ENCODE measurements at regions not wholly inside any gene's neighbourhood (a gene's known extent, or its start where the extent isn't known, plus 50 kb on each side); places are given as distances from the start of the nearest gene placed in this dataset.
"Not testable (repeated sequence)": the region's sequence is repeated elsewhere in the genome, so short reads cannot be mapped to it uniquely, and the experiment has no call there.

- Histone ChIP-seq H3K9me3 (ENCODE audit: low read length) (0 out of 2 replicates have a peak, but pooled peaks cover 5% of the 10 kb centered on the region), H3K4me1 (ENCODE audit: insufficient read depth, low read length, poor library complexity, severe bottlenecking) (no peaks in the 10 kb centered on the region)
- BruUV-seq (replicated peaks) = no TSS peak
Observed at GRCh38 chr2:210998334-210998733, 441.9 kb downstream of the CPS1 start.

GRCh38 chr2:211014376-211014775 lies 458.0 kb downstream of the CPS1 start:
- no peaks in the 10 kb centered on the region for H3K9me3 ChIP-seq (ENCODE audit: low read length)
- no peak overlapping the region for H3K4me3 ChIP-seq (ENCODE audit: low read depth, low read length, poor library complexity, severe bottlenecking)
- DNase-seq (ENCODE audit: low spot score) = no peak
- no peaks in the 10 kb centered on the region for H3K79me2 ChIP-seq (ENCODE audit: insufficient read depth, low read depth, low read length)
- H3K36me3 ChIP-seq (ENCODE audit: insufficient read depth, low read length) = no peaks in the 10 kb centered on the region
- no peak overlapping the region for H2AFZ ChIP-seq (ENCODE audit: low read length)
- no peaks in the 10 kb centered on the region for H4K20me1 ChIP-seq (ENCODE audit: insufficient read depth, low read length)
- CTCF ChIA-PET (ENCODE audit: unreplicated experiment) = no interaction called here
- H3K4me2 ChIP-seq (ENCODE audit: low read length) = no peak overlapping the region
- POLR2A ChIA-PET = interaction anchor here (0.9 kb wide), 1 partner anchor 9 kb away, joined by 3 read pairs; no protein-coding TSS in a partner anchor
- intact Hi-C loops (cut with micrococcal nuclease; ENCODE audit: unreplicated experiment) = no loop called here
- no peaks in the 10 kb centered on the region for H3K4me1 ChIP-seq (ENCODE audit: insufficient read depth, low read length, poor library complexity, severe bottlenecking)
- BruUV-seq (replicated peaks) = no TSS peak
- TF ChIP-seq EZH2phosphoT487 (IDR thresholded peaks at IDR 0.05; ENCODE audit: borderline replicate concordance, low read depth, low read length) (no peak), CTCF (conservative IDR thresholded peaks at IDR 0.05; ENCODE audit: low read length) (no peak)
- H3K9me2 ChIP-seq (ENCODE audit: insufficient read depth, low read length) = no peaks in the 10 kb centered on the region
- no peak overlapping the region for H3K27ac ChIP-seq (ENCODE audit: low read depth, low read length, poor library complexity, severe bottlenecking)

More at GRCh38 chr2:210998334-210998733, 441.9 kb downstream of the CPS1 start:
- Histone ChIP-seq H3K27ac (ENCODE audit: low read depth, low read length, poor library complexity, severe bottlenecking) (no peak overlapping the region), H3K36me3 (ENCODE audit: insufficient read depth, low read length) (no peaks in the 10 kb centered on the region), H3K79me2 (ENCODE audit: insufficient read depth, low read depth, low read length) (no peaks in the 10 kb centered on the region), H3K9me2 (ENCODE audit: insufficient read depth, low read length) (no peaks in the 10 kb centered on the region), H4K20me1 (ENCODE audit: insufficient read depth, low read length) (no peaks in the 10 kb centered on the region), H3K4me2 (ENCODE audit: low read length) (no peak overlapping the region), H3K4me3 (ENCODE audit: low read depth, low read length, poor library complexity, severe bottlenecking) (no peak overlapping the region), H2AFZ (ENCODE audit: low read length) (no peak overlapping the region)
- CTCF ChIA-PET (ENCODE audit: unreplicated experiment) = no interaction called here
- POLR2A ChIA-PET = interaction anchor here (0.6 kb wide), 1 partner anchor 780 kb away, joined by 3 read pairs; no protein-coding TSS in a partner anchor
- TF ChIP-seq CTCF (conservative IDR thresholded peaks at IDR 0.05; ENCODE audit: low read length) = no peak
- no peak for TF ChIP-seq EZH2phosphoT487 (IDR thresholded peaks at IDR 0.05; ENCODE audit: borderline replicate concordance, low read depth, low read length)
- DNase-seq (ENCODE audit: low spot score) = no peak
- intact Hi-C loops (cut with micrococcal nuclease; ENCODE audit: unreplicated experiment) = no loop called here

- POLR2A ChIA-PET = interaction anchor here (0.9 kb wide), 1 partner anchor 9 kb away, joined by 3 read pairs; no protein-coding TSS in a partner anchor
- H3K9me2 ChIP-seq (ENCODE audit: insufficient read depth, low read length) = no peaks in the 10 kb centered on the region
- BruUV-seq (replicated peaks) = no TSS peak
- CTCF ChIA-PET (ENCODE audit: unreplicated experiment) = no interaction called here
- H3K4me1 ChIP-seq (ENCODE audit: insufficient read depth, low read length, poor library complexity, severe bottlenecking) = no peaks in the 10 kb centered on the region
- H3K27ac ChIP-seq (ENCODE audit: low read depth, low read length, poor library complexity, severe bottlenecking) = no peak overlapping the region
- no peaks in the 10 kb centered on the region for H4K20me1 ChIP-seq (ENCODE audit: insufficient read depth, low read length)
- intact Hi-C loops (cut with micrococcal nuclease; ENCODE audit: unreplicated experiment) = no loop called here
- H2AFZ ChIP-seq (ENCODE audit: low read length) = no peak overlapping the region
- TF ChIP-seq CTCF (conservative IDR thresholded peaks at IDR 0.05; ENCODE audit: low read length) (no peak), EZH2phosphoT487 (IDR thresholded peaks at IDR 0.05; ENCODE audit: borderline replicate concordance, low read depth, low read length) (no peak)
- no peaks in the 10 kb centered on the region for H3K36me3 ChIP-seq (ENCODE audit: insufficient read depth, low read length)
- H3K4me2 ChIP-seq (ENCODE audit: low read length) = no peak overlapping the region
- DNase-seq (ENCODE audit: low spot score) = no peak
- no peaks in the 10 kb centered on the region for H3K79me2 ChIP-seq (ENCODE audit: insufficient read depth, low read depth, low read length)
- H3K9me3 ChIP-seq (ENCODE audit: low read length) = no peaks in the 10 kb centered on the region
- H3K4me3 ChIP-seq (ENCODE audit: low read depth, low read length, poor library complexity, severe bottlenecking) = no peak overlapping the region
Observed at GRCh38 chr2:211014906-211015305, 458.5 kb downstream of the CPS1 start.

- BruUV-seq (replicated peaks); H3K79me2 ChIP-seq (ENCODE audit: insufficient read depth, low read depth, low read length); H3K4me3 ChIP-seq (ENCODE audit: low read depth, low read length, poor library complexity, severe bottlenecking); H3K4me2 ChIP-seq (ENCODE audit: low read length); H4K20me1 ChIP-seq (ENCODE audit: insufficient read depth, low read length); H2AFZ ChIP-seq (ENCODE audit: low read length); H3K9me2 ChIP-seq (ENCODE audit: insufficient read depth, low read length); CTCF ChIA-PET (ENCODE audit: unreplicated experiment); H3K36me3 ChIP-seq (ENCODE audit: insufficient read depth, low read length); H3K9me3 ChIP-seq (ENCODE audit: low read length); H3K4me1 ChIP-seq (ENCODE audit: insufficient read depth, low read length, poor library complexity, severe bottlenecking); H3K27ac ChIP-seq (ENCODE audit: low read depth, low read length, poor library complexity, severe bottlenecking); intact Hi-C loops (cut with micrococcal nuclease; ENCODE audit: unreplicated experiment): not testable (repeated sequence)
- POLR2A ChIA-PET = interaction anchor here (0.6 kb wide), 1 partner anchor 15 kb away, joined by 3 read pairs; no protein-coding TSS in a partner anchor
- peak; percentile 6 for DNase-seq (ENCODE audit: low spot score)
Observed at GRCh38 chr2:211025089-211025488, 468.7 kb downstream of the CPS1 start.
